IPS-18c (cell line): ENCODE measurements at regions not wholly inside any gene's neighbourhood (a gene's known extent, or its start where the extent isn't known, plus 50 kb on each side); places are given as distances from the start of the nearest gene placed in this dataset.
"Not testable (repeated sequence)": the region's sequence is repeated elsewhere in the genome, so short reads cannot be mapped to it uniquely, and the experiment has no call there.

Experiments
- H3K4me3 ChIP-seq: 2 replicates; pipeline ENCODE4 v1.7.0; 2013; ENCODE audit warnings: low read depth, mild to moderate bottlenecking, low read length, moderate library complexity; ENCODE audit not compliant: insufficient read depth
- H3K9me3 ChIP-seq: one replicate; pipeline ENCODE4 v1.6.1; 2013; ENCODE audit warnings: mild to moderate bottlenecking, low read length, moderate library complexity; ENCODE audit not compliant: control insufficient read depth, insufficient read depth

DNA sequence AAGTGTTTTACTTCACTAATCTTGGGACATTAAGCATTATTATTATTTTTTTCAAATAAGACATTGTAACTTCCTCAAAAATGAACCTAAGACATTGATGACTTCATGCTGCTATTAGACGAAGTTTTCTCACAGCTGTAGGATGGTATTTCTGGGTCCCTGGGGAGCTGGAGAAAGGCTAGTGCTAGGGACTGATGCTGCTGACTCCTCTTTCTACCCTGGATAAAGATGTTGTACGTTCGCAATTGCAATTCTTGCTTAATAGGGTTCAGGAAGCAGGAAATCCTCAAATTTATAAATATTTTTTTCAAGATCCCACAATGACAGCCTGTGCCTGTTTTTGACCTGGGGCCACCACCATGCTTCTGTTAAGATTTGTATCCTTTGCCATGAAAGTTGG, 526.0 kb downstream of the CCSER2 start:
- Histone ChIP-seq H3K4me3 (no peak overlapping the region), H3K9me3 (no peaks in the 10 kb centered on the region)

DNA sequence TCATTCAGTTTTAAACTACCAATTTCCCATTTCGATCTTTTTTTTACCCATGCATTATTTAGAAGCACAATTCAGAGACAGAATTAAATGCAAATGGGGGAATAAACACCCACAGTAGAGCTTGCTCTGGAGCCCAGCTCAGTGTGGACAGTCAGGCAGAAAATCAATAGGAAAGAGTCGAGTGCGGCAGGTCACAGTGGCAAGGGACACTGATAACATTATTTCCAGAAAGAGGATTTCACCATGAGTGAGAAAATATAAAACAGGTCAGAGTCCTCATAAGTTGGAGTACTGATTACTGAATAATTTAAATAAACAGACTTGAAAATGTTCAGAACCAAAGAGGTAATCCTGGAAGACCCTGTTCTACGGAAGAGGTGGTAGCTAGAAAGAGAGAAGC, 532.5 kb downstream of the CCSER2 start:
- no peaks in the 10 kb centered on the region for H3K9me3 ChIP-seq
- no peak overlapping the region for H3K4me3 ChIP-seq

DNA sequence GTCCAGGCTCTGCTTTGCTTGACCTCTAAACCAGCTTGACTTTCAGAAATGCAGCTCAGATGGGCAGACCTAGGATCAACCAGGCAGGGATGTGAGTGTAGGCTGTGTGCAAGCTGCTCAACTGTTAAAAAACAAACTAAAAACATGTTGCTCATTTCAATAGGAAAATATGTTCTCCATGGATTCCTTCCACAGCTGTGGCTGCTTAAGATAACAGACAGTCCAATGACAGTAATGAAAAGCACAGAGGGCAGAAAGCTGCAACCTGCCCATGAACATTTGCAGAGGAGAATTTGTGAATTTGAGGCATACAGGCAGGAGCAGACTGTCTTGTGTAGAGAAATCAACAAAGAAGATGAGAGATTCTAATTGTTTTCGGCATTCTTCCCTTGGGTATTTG, 534.2 kb downstream of the CCSER2 start:
- no peak overlapping the region for H3K4me3 ChIP-seq

DNA sequence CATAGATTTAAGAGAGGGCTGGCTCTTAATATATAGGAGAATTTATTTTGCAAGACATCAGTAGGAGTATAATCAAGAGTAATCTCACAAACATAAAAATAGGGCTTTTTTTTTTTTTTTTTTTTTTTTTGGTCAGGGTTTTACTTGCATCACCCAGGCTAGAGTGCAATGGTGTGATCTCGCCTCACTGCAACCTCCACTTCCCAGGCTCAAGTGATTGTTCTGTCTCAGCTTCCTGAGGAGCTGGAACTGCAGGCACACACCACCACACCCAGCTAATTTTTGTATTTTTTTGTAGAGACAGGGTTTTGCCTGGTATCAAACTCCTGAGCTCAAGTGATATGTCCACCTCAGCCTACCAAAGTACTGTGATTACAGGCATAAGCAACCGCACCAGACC, 535.3 kb downstream of the CCSER2 start:
- no peak overlapping the region for H3K4me3 ChIP-seq
- H3K9me3 ChIP-seq: no peaks in the 10 kb centered on the region

More for the DNA sequence above, 534.2 kb downstream of the CCSER2 start:
- H3K9me3 ChIP-seq: no peaks in the 10 kb centered on the region

DNA sequence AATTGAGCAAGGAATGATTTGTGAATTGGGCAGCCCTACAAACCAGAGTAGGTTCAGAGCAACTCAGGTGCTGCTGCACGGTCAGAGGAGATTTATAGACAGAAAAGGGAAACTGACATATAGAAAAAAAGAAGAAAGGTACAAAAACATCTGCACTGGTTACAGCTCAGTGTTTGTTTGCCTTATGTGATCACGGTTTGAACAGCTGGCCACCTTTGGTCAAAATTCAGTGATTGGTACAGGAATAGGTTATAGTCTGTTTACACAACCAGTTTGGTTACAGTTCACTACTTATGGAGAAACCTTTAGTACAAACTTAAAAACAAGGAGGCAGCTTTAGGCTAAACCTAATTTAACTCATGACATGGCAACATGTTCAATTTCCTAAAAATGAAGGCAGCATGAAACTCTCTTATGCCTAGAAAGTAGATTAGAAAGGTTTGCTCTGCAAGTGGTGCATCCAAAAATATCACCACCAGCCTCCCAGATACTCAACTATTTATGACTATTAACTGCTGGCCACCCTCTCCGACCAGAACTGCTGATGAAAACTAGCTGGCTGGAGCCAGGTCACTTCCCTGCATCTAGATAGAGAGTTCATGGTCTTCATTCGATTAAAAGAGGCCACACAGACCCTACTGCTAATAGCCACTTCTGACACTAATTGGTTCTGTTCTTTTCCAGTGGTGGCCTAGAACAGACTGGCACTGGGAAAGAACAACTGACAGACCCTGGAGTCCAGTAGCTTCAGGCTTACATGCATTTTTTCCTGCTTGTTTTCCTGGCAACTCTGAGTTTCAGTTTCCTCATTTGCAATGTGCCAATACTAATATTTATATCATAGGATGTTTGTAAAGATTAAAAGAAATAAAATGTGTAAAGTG, 548.0 kb downstream of the CCSER2 start:
- Histone ChIP-seq H3K4me3 (no peak overlapping the region), H3K9me3 (no peaks in the 10 kb centered on the region)

DNA sequence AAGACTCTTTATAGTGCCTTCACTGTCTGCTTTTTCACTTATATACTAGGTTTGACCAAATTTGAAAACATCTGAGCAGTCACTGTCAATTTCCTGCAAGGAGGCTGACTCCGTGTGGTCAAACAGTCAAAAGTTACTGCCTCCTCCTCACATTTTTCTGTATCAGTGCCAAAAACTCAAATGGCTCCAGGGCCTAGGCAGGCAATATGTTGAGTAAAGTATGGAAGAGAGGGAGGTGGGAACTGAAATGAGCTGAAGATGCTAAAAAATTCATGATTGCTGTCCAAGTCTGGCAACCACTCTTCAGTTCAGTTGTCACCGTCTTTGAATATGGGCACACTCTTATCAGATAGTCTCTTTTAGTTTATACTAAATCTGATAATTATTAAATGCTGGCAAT, 551.6 kb downstream of the CCSER2 start:
- H3K9me3 ChIP-seq: no peaks in the 10 kb centered on the region
- H3K4me3 ChIP-seq: no peak overlapping the region

DNA sequence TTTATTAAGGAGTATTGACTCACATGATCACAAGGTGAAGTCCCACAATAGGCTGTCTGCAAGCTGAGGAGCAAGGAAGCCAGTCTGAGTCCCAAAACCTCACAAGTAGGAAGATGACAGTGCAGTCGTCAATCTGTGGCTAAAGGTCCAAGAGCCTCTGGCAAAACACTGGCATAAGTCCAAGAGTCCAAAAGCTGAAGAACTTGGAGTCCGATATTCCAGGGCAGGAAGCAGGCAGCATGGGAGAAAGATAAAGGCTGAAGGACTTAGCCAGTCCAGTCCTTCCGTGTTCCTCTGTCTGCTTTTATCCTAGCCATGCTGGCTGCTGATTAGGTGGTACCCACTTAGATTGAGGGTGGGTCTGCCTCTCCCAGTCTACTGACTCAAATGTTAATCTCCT, 553.3 kb downstream of the CCSER2 start:
- H3K4me3 ChIP-seq, H3K9me3 ChIP-seq: not testable (repeated sequence)

DNA sequence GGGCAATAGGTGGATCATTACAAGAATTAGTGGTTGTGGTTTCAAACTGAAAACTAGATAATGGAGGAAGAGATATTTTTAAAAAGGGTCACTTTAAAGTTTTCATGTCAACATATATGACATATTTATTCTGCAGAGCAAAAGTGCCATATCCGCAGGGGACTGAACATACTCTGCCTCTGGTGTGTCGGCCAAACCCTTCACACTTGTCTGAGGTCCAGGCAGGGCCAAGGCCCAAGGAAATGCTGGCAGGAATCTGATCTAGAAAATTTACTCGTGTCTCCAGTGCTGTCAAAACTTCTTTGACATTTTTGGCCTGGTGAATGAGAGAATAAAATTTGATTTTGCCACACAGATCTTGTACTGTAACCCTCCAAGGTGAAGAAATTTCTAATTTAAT, 562.3 kb downstream of the CCSER2 start:
- Histone ChIP-seq H3K9me3 (no peaks in the 10 kb centered on the region), H3K4me3 (no peak overlapping the region)

DNA sequence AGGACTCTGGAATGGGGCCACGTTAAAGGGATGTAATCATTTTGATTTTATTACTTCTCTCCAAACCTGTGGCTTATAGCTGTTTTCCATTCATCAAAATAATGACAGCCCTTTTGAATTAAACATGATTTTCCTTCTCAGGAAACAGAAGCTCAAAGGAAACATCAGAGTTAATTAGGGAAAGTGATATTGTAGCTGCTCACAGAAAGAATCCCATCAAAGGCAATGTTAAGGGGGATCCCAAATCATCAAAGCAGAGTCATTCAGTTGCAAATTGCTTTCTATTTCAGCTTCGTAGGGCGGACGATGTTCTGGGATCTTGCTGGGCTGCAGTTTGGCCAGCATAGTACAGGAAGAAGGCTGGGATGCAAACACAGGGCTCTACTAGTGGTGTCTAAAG, 563.2 kb downstream of the CCSER2 start:
- H3K4me3 ChIP-seq: no peak overlapping the region
- H3K9me3 ChIP-seq: no peaks in the 10 kb centered on the region

DNA sequence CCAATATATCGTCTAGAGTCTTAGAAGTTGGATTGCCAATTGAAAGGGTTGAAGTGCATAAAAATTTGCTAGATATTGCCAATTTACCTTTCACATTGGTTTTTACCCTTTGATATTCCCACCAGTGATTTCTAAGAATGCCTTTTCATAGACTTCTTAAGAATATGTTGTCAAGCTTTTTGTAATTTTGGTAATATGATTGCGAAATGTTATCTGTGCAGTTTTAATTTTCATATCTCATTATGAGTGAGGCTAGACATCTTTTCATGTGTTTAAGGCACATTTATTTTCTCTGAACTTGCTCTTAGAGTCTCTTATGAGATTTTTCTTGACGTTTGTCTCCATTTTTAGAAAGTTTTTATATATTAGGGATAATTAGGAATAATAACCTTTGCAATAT, 567.2 kb downstream of the CCSER2 start:
- Histone ChIP-seq H3K4me3 (no peak overlapping the region), H3K9me3 (no peaks in the 10 kb centered on the region)

DNA sequence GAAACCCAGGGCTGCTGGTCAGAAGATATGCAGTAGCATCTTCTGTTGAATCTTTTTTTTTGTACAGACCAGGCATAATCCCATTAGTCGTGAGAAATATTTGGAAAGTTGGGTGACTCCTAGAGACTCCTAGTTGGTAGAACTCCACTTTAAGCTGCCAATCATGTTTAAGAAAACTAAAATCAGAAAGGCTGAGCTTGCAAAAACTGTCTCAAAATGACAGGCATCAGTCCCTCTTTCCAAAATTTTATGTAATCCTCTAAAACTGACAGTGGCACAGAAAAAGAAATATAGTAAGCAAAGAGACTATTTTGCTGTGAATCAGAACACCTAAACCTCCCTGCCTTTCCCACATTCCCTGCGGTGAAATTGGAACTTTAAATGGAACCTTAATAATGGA, 568.5 kb downstream of the CCSER2 start:
- Histone ChIP-seq H3K9me3 (no peaks in the 10 kb centered on the region), H3K4me3 (no peak overlapping the region)

DNA sequence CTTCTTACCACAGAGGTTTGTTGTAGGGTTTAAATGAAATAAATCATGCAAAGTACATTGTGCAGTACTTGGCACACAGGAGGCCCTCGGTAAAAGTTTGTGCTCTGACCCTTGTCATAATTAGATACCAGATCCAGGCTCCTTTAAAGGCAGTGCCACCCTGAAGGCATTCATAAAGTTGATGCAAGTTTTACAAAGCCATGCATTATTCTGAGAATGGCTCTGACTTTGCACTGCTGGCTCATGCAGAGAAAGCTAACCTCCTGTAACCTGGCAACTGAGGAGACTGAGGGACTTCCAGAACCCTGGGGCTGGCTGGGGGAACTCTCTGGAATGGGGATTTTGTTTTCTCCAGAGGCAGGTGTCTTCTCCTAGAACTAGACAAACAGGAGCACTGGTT, 570.9 kb downstream of the CCSER2 start:
- Histone ChIP-seq H3K4me3 (no peak overlapping the region), H3K9me3 (no peaks in the 10 kb centered on the region)

DNA sequence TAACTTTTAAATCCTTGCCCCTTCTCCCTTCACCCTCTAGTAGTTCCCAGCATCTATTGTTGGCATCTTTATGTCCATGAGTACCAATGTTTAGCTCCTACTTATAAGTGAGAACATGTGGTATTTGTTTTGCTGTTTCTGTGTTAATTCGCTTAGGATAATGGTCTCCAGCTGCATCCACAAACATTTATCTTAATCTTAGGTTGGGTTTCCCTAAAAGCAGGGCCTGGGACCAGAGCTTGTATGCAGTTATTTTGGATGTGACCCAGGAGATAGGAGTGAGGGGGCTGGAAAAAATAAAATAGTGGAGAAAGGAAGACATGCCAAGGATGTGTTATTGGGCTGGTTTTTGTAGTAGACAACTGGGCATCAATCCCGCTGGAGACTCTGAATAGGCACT, 571.8 kb downstream of the CCSER2 start:
- H3K4me3 ChIP-seq: no peak overlapping the region
- no peaks in the 10 kb centered on the region for H3K9me3 ChIP-seq

DNA sequence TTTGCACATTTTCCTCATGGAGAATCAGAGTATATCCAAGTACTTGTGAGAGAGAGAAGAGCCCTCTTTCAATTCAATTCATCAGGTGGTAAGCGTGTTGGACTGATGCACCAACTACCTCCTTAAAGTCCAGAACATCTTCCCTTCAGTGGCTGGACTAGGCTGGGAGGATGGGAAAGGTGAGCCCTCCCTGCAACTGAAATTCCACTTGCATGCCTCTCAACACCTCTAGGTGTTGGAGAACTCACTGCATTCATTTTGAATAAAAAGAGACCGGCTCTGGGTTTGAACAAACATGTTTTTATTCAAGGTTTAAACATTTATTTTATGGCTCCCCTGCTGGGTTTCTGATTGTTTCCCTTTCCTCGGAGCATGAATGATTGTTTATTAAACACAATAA, 573.5 kb downstream of the CCSER2 start:
- no peak overlapping the region for H3K4me3 ChIP-seq
- no peaks in the 10 kb centered on the region for H3K9me3 ChIP-seq

DNA sequence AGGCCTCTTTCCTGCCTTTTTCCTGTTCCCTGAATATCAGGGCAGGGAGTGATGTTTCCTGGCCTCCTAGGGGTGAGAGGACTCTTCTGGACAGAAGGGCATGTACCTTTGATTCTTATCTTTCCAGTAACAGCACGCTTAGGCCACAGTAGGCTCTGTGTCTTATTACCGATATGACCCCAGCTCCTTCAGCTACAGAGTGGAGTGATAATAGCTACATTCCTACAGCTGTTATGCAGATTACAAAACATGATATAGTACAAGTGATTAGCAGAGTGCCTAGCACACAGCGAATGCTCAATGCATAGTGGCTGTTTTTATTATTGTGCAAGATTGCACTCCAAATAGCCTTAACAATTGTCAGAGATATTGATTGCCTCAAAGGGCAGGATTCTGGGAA, 574.2 kb downstream of the CCSER2 start:
- Histone ChIP-seq H3K9me3 (no peaks in the 10 kb centered on the region), H3K4me3 (no peak overlapping the region)

DNA sequence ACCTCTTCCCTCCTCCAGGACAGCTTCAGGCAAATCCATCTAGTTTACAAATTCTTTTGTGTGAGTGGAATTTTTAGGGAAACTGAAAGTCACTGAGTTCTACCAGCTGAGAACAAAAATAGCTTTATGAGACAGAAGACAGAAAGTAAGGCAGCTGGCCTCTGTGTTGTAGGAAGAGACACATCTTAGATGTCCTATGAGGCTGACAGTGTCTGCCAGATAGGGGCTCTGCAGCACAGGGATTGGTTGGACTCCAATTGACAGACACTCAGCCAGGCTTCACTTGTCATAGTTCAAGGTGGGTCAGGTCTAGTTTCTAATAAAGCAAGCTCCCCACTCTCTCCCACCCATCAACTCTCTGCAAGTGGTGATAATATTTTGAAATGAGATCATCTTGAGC, 574.9 kb downstream of the CCSER2 start:
- H3K9me3 ChIP-seq: peaks cover 2% of the 10 kb centered on the region
- H3K4me3 ChIP-seq: no peak overlapping the region

DNA sequence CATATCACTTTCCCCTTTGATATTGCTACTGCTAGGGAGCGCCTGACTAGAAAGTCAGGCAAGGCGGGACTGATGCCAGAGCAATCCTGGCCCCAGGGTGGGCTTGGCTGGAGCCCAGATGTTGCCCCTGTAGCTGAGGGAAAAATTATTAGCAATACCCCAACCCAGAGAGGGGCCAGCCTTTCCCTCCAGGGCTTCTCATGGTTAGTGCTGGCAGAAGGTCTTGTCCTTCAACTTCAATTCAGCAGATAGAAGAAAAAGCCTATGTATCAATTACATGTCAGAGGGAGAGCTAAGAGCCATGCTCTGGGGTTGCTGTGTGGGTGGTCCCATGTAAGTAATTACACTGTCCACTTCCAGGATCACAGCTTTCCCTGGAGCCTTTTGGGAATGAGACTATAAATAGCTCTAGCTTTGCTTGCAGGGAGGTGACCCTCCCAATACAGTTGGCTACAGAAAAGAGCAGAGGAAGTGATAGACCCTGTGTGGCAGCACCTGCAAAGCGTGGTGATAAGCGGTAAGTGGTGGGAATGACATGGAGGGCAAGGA, 579.1 kb downstream of the CCSER2 start:
- Histone ChIP-seq H3K9me3 (peaks cover 4% of the 10 kb centered on the region), H3K4me3 (no peak overlapping the region)

DNA sequence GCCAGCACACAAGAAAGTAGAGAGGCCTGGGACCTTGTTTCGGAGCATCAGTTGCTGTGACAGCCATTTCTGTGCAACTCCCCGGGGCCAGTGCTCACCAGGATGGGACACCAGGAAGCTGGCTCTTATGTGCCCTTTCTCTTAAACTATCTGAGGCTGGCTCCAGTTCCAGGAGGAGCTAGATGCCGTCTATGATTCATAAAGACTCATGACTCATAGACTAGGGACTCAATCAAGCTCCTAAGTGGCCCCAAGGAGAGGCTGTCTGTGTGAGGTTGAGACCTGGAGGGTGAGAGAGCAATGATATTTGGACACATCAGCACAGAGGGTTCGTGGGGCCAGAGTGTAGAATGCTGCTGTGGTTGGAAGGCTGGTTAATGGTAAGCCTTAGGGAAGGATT, 580.1 kb downstream of the CCSER2 start:
- Histone ChIP-seq H3K9me3 (peaks cover 4% of the 10 kb centered on the region), H3K4me3 (no peak overlapping the region)

DNA sequence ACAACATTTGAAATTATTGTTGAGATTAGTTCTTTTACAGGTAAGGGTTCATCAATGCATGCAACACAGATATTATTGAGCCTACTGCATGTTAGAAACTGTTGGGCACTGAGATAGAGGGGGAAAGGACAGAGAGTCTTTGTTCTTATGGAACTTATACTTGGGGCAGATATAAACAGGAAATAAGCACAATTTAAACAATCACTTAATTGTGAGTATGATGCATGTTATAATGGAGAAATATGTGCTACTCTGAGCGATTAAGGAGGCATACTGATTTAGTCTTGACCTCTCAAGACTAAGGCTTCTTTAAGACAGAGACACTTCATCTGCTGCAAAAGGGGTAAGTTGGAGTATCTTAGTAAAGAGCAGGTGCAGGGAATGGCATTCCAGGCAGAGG, 593.3 kb downstream of the CCSER2 start:
- H3K4me3 ChIP-seq: no peak overlapping the region
- H3K9me3 ChIP-seq: peaks cover 2% of the 10 kb centered on the region
